Astrocyte (in vitro differentiated cells and primary cell): ENCODE measurements at regions not wholly inside any gene's neighbourhood (a gene's known extent, or its start where the extent isn't known, plus 50 kb on each side); places are given as distances from the start of the nearest gene placed in this dataset.

ENCODE experiments used
- DNase-seq: peaks from one replicate; pipeline ENCODE4 v3.0.0-alpha.2; 2010; ENCODE audit warnings: low read depth
- FAIRE-seq: peaks from 2 replicates; lab custom pipeline; 2011; peaks lifted over from hg19 to GRCh38; lab: Jason Lieb, UNC
- H2AFZ ChIP-seq: 2 replicates; pipeline ENCODE4 v1.6.0; 2012; ENCODE audit warnings: low read depth, low read length, inconsistent platforms
- H3K27ac ChIP-seq: 2 replicates; pipeline ENCODE4 v1.5.1; 2011; ENCODE audit warnings: low read depth, low read length, inconsistent platforms
- H3K27me3 ChIP-seq: 2 replicates; pipeline ENCODE4 v1.6.0; 2011; ENCODE audit warnings: low read length, inconsistent platforms; ENCODE audit not compliant: insufficient read depth
- H3K36me3 ChIP-seq: 2 replicates; pipeline ENCODE4 v1.5.1; 2011; ENCODE audit warnings: low read length, inconsistent platforms; ENCODE audit not compliant: insufficient read depth
- H3K4me1 ChIP-seq: 2 replicates; pipeline ENCODE4 v1.5.1; 2011; ENCODE audit warnings: low read length, inconsistent platforms; ENCODE audit not compliant: insufficient read depth
- H3K4me2 ChIP-seq: 2 replicates; pipeline ENCODE4 v1.6.0; 2012; ENCODE audit warnings: low read length, inconsistent platforms
- H3K4me3 ChIP-seq: 2 replicates; pipeline ENCODE4 v1.5.1; 2011; ENCODE audit warnings: low read depth, mild to moderate bottlenecking, low read length, inconsistent platforms; ENCODE audit not compliant: insufficient read depth
- H3K79me2 ChIP-seq: 2 replicates; pipeline ENCODE4 v1.6.0; 2012; ENCODE audit warnings: mild to moderate bottlenecking, low read length, inconsistent platforms; ENCODE audit not compliant: insufficient read depth
- H3K9ac ChIP-seq: 2 replicates; pipeline ENCODE4 v1.6.0; 2012; ENCODE audit warnings: mild to moderate bottlenecking, low read length, inconsistent platforms
- H3K9me3 ChIP-seq: 2 replicates; pipeline ENCODE4 v1.5.1; 2012; ENCODE audit warnings: low read depth, mild to moderate bottlenecking, low read length, inconsistent platforms; ENCODE audit not compliant: insufficient read depth
- H4K20me1 ChIP-seq: 2 replicates; pipeline ENCODE4 v1.6.0; 2012; ENCODE audit warnings: low read length, inconsistent platforms; ENCODE audit not compliant: insufficient read depth
- H3K27ac Mint-ChIP-seq: one replicate; pipeline ENCODE4 v1.8.0; 2021; ENCODE audit warnings: mild to moderate bottlenecking, mixed read lengths; ENCODE audit not compliant: unreplicated experiment
- H3K27me3 Mint-ChIP-seq: one replicate; pipeline ENCODE4 v1.8.0; 2021; ENCODE audit warnings: low read depth, mixed read lengths; ENCODE audit not compliant: unreplicated experiment
- H3K36me3 Mint-ChIP-seq: one replicate; pipeline ENCODE4 v1.8.0; 2021; ENCODE audit warnings: low read depth, mixed read lengths; ENCODE audit not compliant: unreplicated experiment
- H3K4me1 Mint-ChIP-seq: one replicate; pipeline ENCODE4 v1.8.0; 2021; ENCODE audit warnings: low read depth, mixed read lengths; ENCODE audit not compliant: unreplicated experiment
- H3K4me3 Mint-ChIP-seq: one replicate; pipeline ENCODE4 v1.8.0; 2021; ENCODE audit warnings: mild to moderate bottlenecking, moderate library complexity, mixed read lengths; ENCODE audit not compliant: unreplicated experiment
- H3K9me3 Mint-ChIP-seq: one replicate; pipeline ENCODE4 v1.8.0; 2021; ENCODE audit warnings: mild to moderate bottlenecking, mixed read lengths; ENCODE audit not compliant: unreplicated experiment
- EZH2 ChIP-seq: IDR thresholded peaks from 2 replicates; pipeline ENCODE4 v1.6.1; 2012; ENCODE audit warnings: mild to moderate bottlenecking, low read length, inconsistent platforms; ENCODE audit not compliant: insufficient read depth
- TF ChIP-seq, protein P1 (sequence below): IDR thresholded peaks from 2 replicates; pipeline ENCODE4 v1.5.1; 2011; ENCODE audit warnings: low read depth, mild to moderate bottlenecking, inconsistent platforms, low read length, moderate library complexity; ENCODE audit not compliant: insufficient read depth

GRCh38 chr2:83055376-83056010 is 1403.6 kb downstream of the SUCLG1 start:
- Histone ChIP-seq H3K79me2 (no peaks in the 10 kb centered on the region), H3K4me2 (peak overlapping the region; percentile 43), H2AFZ (no peak overlapping the region), H3K4me3 (no peak overlapping the region), H3K36me3 (no peaks in the 10 kb centered on the region), H3K4me1 (no peaks in the 10 kb centered on the region), H4K20me1 (no peaks in the 10 kb centered on the region), H3K9me3 (peaks cover 7% of the 10 kb centered on the region), H3K9ac (no peak overlapping the region), H3K27me3 (no peaks in the 10 kb centered on the region), H3K27ac (peak overlapping the region; percentile 44)
- H3K4me1 Mint-ChIP-seq: peaks cover 10% of the 10 kb centered on the region
- H3K27ac Mint-ChIP-seq: peak overlapping the region; percentile 87
- H3K36me3 Mint-ChIP-seq: peaks cover 3% of the 10 kb centered on the region
- FAIRE-seq (no peak), DNase-seq (peak; percentile 79)
- no peaks in the 10 kb centered on the region for H3K27me3 Mint-ChIP-seq
- no peak for TF ChIP-seq EZH2
- TF ChIP-seq, protein P1, sequence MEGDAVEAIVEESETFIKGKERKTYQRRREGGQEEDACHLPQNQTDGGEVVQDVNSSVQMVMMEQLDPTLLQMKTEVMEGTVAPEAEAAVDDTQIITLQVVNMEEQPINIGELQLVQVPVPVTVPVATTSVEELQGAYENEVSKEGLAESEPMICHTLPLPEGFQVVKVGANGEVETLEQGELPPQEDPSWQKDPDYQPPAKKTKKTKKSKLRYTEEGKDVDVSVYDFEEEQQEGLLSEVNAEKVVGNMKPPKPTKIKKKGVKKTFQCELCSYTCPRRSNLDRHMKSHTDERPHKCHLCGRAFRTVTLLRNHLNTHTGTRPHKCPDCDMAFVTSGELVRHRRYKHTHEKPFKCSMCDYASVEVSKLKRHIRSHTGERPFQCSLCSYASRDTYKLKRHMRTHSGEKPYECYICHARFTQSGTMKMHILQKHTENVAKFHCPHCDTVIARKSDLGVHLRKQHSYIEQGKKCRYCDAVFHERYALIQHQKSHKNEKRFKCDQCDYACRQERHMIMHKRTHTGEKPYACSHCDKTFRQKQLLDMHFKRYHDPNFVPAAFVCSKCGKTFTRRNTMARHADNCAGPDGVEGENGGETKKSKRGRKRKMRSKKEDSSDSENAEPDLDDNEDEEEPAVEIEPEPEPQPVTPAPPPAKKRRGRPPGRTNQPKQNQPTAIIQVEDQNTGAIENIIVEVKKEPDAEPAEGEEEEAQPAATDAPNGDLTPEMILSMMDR: no peak
- H3K4me3 Mint-ChIP-seq: no peak overlapping the region
- H3K9me3 Mint-ChIP-seq: no peaks in the 10 kb centered on the region

GRCh38 chr2:83054751-83055150 is 1404.3 kb downstream of the SUCLG1 start:
- no peaks in the 10 kb centered on the region for H3K79me2 ChIP-seq
- H3K27ac ChIP-seq: peak overlapping the region; percentile 44
- H3K9ac ChIP-seq: no peak overlapping the region
- H3K4me2 ChIP-seq: peak overlapping the region; percentile 43
- peak overlapping the region; percentile 87 for H3K27ac Mint-ChIP-seq
- no peaks in the 10 kb centered on the region for H3K27me3 Mint-ChIP-seq
- H3K4me1 ChIP-seq: no peaks in the 10 kb centered on the region
- no peaks in the 10 kb centered on the region for H3K27me3 ChIP-seq
- H3K4me1 Mint-ChIP-seq: peaks cover 10% of the 10 kb centered on the region
- DNase-seq (peak; percentile 29), FAIRE-seq (no peak)
- no peaks in the 10 kb centered on the region for H3K36me3 ChIP-seq
- peaks cover 7% of the 10 kb centered on the region for H3K9me3 ChIP-seq
- H3K36me3 Mint-ChIP-seq: peaks cover 3% of the 10 kb centered on the region
- no peak overlapping the region for H3K4me3 ChIP-seq
- no peak for TF ChIP-seq EZH2
- TF ChIP-seq, protein P1: no peak
- H3K4me3 Mint-ChIP-seq: no peak overlapping the region
- H3K9me3 Mint-ChIP-seq: no peaks in the 10 kb centered on the region
- H2AFZ ChIP-seq: no peak overlapping the region
- no peaks in the 10 kb centered on the region for H4K20me1 ChIP-seq

DNA sequence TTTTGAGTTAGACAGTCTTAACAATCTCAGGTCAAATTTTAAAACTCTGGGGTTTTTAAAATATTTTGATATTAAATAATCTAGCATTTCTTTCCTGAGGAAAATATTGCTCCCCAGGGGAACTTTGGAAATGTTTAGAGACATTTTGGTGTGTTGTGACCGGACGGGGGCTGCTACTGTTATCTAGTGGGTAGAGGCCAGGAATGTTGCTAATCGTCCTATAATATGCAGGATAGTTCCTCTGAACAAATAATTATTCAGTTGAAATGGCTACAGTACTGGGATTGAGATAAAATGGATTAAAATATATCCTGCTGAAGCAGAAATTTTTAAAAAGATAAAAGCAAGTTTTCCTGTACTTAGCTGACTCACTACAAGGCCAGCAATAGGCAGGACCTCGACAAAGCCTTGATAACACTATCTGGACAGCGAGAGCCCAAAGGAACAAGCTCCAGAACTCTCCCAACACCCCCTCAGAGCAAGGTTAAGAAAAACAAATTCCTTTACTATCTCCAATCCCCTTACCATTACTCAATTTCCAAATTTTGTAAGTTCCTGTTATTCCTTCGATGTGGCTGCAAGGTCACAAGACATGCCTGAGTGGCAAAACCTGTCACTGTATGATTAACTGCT is 1407.4 kb downstream of the SUCLG1 start:
- DNase-seq (peak; percentile 16), FAIRE-seq (no peak)
- H3K4me1 Mint-ChIP-seq: peaks cover 10% of the 10 kb centered on the region
- Histone ChIP-seq H3K27me3 (no peaks in the 10 kb centered on the region), H4K20me1 (no peaks in the 10 kb centered on the region), H3K36me3 (no peaks in the 10 kb centered on the region), H3K4me1 (no peaks in the 10 kb centered on the region), H3K27ac (no peak overlapping the region), H3K4me3 (no peak overlapping the region), H3K4me2 (no peak overlapping the region), H2AFZ (no peak overlapping the region), H3K9me3 (no peaks in the 10 kb centered on the region), H3K79me2 (no peaks in the 10 kb centered on the region), H3K9ac (no peak overlapping the region)
- H3K27me3 Mint-ChIP-seq: no peaks in the 10 kb centered on the region
- H3K27ac Mint-ChIP-seq: no peak overlapping the region
- no peak overlapping the region for H3K4me3 Mint-ChIP-seq
- no peak for TF ChIP-seq EZH2
- TF ChIP-seq, protein P1: no peak
- H3K36me3 Mint-ChIP-seq: no peaks in the 10 kb centered on the region
- H3K9me3 Mint-ChIP-seq: no peaks in the 10 kb centered on the region
